Esophagus squamous epithelium (tissue), 5 donors: ENCODE measurements at regions not wholly inside any gene's neighbourhood (a gene's known extent, or its start where the extent isn't known, plus 50 kb on each side); places are given as distances from the start of the nearest gene placed in this dataset.

ENCODE experiments used
- DNase-seq: peaks from one replicate; lab custom pipeline; 2025; lab: John Stamatoyannopoulos, UW
- H3K27ac ChIP-seq, 4 donors: fragments of 200-600 bp; sonication (generic); one replicate each; pipeline ENCODE4 v1.5.1; 2016 to 2019; ENCODE audit warnings: mild to moderate bottlenecking in 1 of 4
- H3K27me3 ChIP-seq, 4 donors: fragments of 200-600 bp; sonication (generic); 1 replicate in 3 of 4; 2 replicates in 1 of 4; pipeline versions ENCODE4 v1.5.1 to v1.6.0; 2017 to 2021; ENCODE audit warnings: antibody characterized with exemption in 1 of 4
- H3K36me3 ChIP-seq, 3 donors: fragments of 200-600 bp; sonication (generic); one replicate each; pipeline ENCODE4 v1.5.1; 2016 to 2019
- H3K4me1 ChIP-seq, 3 donors: fragments of 200-600 bp; sonication (generic); one replicate each; pipeline ENCODE4 v1.5.1; 2017 to 2019
- H3K4me3 ChIP-seq, 4 donors: fragments of 200-600 bp; sonication (generic); 1 replicate in 3 of 4; 2 replicates in 1 of 4; pipeline ENCODE4 v1.5.1; 2016 to 2019; ENCODE audit warnings: mild to moderate bottlenecking in 2 of 4, moderate library complexity in 1 of 4
- H3K9me3 ChIP-seq, 3 donors: fragments of 200-600 bp; sonication (generic); one replicate each; pipeline ENCODE4 v1.5.1; 2016 to 2019
- CTCF ChIP-seq, 6 experiments: fragments of 450-650 bp in 4 of 6; fragments of 200-600 bp in 2 of 6; sonication (generic) in 2 of 6; IDR thresholded peaks; one replicate each; pipeline ENCODE4 v1.5.1; 2016 to 2019; ENCODE audit warnings: antibody characterized with exemption in 6 of 6, mild to moderate bottlenecking in 4 of 6, moderate library complexity in 4 of 6
- POLR2A ChIP-seq, 4 donors: fragments of 450-650 bp; IDR thresholded peaks; one replicate each; pipeline ENCODE4 v1.6.1; 2017; ENCODE audit warnings: antibody characterized with exemption in 4 of 4, mild to moderate bottlenecking in 4 of 4, moderate library complexity in 3 of 4
- WGBS, 2 donors: methylation state at CpG; one replicate each; pipeline ENCODE4 v1.1.5; 2018; 5-methylcytosine and 5-hydroxymethylcytosine counted together
- intact Hi-C: fragments of 100-400 bp; cut with DNase I; formaldehyde crosslinking; loops from one replicate; pipeline ENCODE4 v1.15.0; 2022
- donor health status: DM: yes; HTN: yes; CAD: no.

DNA sequence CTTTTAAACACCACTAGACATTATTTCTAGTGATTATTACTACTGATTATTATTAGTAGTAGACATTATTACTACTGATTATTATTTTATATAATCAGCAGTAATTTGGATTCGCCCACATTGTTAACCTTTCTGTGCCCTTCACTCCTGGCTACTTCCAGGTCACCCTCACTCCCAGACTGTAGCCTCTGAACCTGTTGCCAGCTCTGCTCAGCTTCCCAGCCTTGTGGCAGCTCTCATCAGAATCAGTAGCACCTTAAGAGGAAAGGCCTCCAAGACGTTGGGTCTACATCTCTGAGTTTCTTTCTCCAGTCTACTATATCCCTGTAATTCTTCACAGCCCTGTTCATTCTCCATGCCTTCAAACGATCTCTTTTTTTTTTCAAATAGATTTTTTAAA lies 137.0 kb downstream of the KATNIP start:
- Histone ChIP-seq H3K27me3 (no peaks in the 10 kb centered on the region), H3K4me3 (no peak overlapping the region), H3K27ac (no peak overlapping the region), H3K4me1 (no peaks in the 10 kb centered on the region), H3K36me3 (peaks cover 0 to 21% (median 0%) of the 10 kb centered on the region in 3 donors), H3K9me3 (no peaks in the 10 kb centered on the region)
- no peak for DNase-seq
- intact Hi-C loops, result no loop called here
- TF ChIP-seq CTCF (IDR thresholded peaks at IDR 0.05) (no peak), POLR2A (IDR thresholded peaks at IDR 0.05) (no peak)
- 62 to 66% methylated on average over 3 of the region's 3 CpGs for WGBS, 2 donors

GRCh38 chr16:27687605-27688004 lies 137.7 kb downstream of the KATNIP start:
- Histone ChIP-seq H3K27ac (no peak overlapping the region), H3K36me3 (peaks cover 0 to 14% (median 0%) of the 10 kb centered on the region in 3 donors), H3K4me1 (no peaks in the 10 kb centered on the region), H3K4me3 (no peak overlapping the region), H3K27me3 (no peaks in the 10 kb centered on the region), H3K9me3 (no peaks in the 10 kb centered on the region)
- intact Hi-C loops, result no loop called here
- DNase-seq, result no peak
- WGBS, 2 donors, result 81 to 92% methylated on average over 2 of the region's 2 CpGs
- TF ChIP-seq POLR2A (IDR thresholded peaks at IDR 0.05), result no peak
- TF ChIP-seq CTCF (IDR thresholded peaks at IDR 0.05), result no peak

DNA sequence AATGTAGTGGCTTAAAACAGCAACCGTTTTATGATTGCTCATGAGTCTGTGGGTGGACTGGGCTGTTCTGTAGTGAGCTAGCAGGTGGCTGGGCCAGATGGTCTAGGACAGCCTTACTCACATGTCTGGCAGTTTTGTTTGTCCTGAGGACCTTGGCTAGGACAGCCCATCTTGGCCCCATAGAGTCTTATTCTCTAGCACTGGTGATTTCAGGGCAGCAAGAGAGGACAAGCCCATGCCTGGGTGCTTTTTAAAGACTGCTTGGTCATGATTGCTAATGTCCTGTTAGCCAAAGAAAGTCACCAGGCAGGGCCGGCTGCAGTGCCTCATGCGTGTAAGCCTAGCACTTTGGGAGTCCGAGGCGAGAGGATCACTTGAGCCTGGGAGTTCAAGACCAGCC lies 139.8 kb downstream of the KATNIP start:
- DNase-seq, result no peak
- H3K4me1 ChIP-seq, result no peaks in the 10 kb centered on the region
- 93 to 97% methylated on average over 5 of the region's 5 CpGs for WGBS, 2 donors
- TF ChIP-seq CTCF (IDR thresholded peaks at IDR 0.05) (no peak), POLR2A (IDR thresholded peaks at IDR 0.05) (no peak)
- H3K27ac ChIP-seq, result no peak overlapping the region
- no peak overlapping the region for H3K4me3 ChIP-seq
- H3K36me3 ChIP-seq, result no peaks in the 10 kb centered on the region
- H3K27me3 ChIP-seq, result no peaks in the 10 kb centered on the region
- intact Hi-C loops, result no loop called here
- H3K9me3 ChIP-seq, result no peaks in the 10 kb centered on the region

DNA sequence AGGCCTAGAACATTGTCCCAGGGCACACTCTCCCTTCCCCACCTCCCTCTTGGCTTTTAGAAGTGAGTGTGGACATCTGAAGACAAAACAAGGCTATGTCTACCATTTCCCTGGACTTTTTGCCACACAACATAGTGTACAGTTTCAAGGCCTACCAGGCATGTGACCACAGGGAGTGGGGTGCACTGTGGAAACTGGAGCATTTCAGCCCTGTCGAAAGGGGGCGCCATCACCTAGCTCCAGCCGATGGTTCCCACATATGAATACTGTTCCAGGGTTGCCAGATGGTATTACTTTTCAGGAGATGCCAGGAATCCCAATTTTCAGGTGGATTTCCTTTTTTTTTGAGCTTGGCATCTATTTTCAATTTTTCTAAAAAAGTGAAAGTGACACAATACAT lies 140.7 kb downstream of the KATNIP start:
- no peaks in the 10 kb centered on the region for H3K4me1 ChIP-seq

DNA sequence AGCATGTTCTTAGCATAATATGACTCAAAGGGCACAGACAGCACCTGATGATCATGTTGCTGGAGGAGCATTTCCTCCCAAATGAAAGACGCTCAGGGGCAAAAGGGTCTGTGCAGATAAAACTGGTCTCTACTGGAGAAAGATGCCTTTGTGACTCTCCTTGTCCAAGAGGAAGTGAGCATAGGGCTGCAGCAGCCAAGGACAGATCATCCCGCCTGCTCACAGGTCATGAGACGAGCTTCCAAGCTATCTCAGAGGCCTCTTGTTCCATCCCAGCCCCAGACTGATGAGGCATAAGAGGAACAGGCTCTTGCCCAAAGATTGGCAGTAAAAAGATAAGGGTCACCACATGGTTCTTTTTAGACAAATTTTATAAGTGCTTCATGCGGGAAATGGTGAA lies 141.8 kb downstream of the KATNIP start:
- Histone ChIP-seq H3K9me3 (no peaks in the 10 kb centered on the region), H3K27me3 (no peaks in the 10 kb centered on the region), H3K4me1 (no peaks in the 10 kb centered on the region), H3K36me3 (no peaks in the 10 kb centered on the region), H3K27ac (no peak overlapping the region), H3K4me3 (no peak overlapping the region)
- no peak for DNase-seq
- WGBS, 2 donors, result 88 to 92% methylated on average over 2 to 4 of the region's 4 CpGs
- intact Hi-C loops, result no loop called here
- no peak for TF ChIP-seq POLR2A (IDR thresholded peaks at IDR 0.05)
- TF ChIP-seq CTCF (IDR thresholded peaks at IDR 0.05), result no peak

More for the DNA sequence above, 140.7 kb downstream of the KATNIP start:
- Histone ChIP-seq H3K36me3 (no peaks in the 10 kb centered on the region), H3K9me3 (no peaks in the 10 kb centered on the region), H3K4me3 (no peak overlapping the region), H3K27me3 (no peaks in the 10 kb centered on the region), H3K27ac (no peak overlapping the region)
- no peak for TF ChIP-seq POLR2A (IDR thresholded peaks at IDR 0.05)
- peak in 5 of 6 experiments; percentile 37 to 68 (median 46) for TF ChIP-seq CTCF (IDR thresholded peaks at IDR 0.05)
- DNase-seq, result no peak
- intact Hi-C loops, result no loop called here
- WGBS, 2 donors, result 5 to 45% methylated on average over 3 of the region's 3 CpGs
